ENCODE measurements at regions not wholly inside any gene's neighbourhood (a gene's known extent, or its start where the extent isn't known, plus 50 kb on each side); places are given as distances from the start of the nearest gene placed in this dataset.

DNA sequence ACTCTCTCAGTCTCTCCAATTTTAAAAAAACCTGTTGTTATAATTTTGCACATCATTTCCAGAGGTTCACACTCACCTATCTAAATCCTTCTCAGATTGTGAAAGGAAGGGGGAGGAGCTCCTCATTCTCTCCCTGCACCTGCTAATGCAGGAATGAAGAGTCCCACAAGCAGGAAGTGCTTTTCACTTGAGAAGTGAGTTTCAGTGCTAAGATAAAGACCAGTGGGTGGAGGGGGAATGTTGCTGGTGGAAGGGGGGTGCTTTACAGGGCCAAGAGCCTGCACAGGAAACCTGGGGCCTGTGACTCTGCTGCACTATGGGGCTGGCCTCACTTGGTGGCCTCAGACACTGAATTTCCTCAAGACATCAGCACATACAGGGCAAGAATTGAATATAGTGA, 176.4 kb downstream of the PTPN20 start:
- Mint-ChIP-seq H3K36me3 (no peaks in the 10 kb centered on the region), H3K4me1 (no peaks in the 10 kb centered on the region), H3K27ac (no peak overlapping the region), H3K9me3 (ENCODE audit: low read depth) (no peaks in the 10 kb centered on the region), H3K4me3 (no peak overlapping the region), H3K27me3 (peaks cover 2% of the 10 kb centered on the region)
- no peak for DNase-seq
- no peak for ATAC-seq
- CTCF ChIA-PET = no interaction called here

DNA sequence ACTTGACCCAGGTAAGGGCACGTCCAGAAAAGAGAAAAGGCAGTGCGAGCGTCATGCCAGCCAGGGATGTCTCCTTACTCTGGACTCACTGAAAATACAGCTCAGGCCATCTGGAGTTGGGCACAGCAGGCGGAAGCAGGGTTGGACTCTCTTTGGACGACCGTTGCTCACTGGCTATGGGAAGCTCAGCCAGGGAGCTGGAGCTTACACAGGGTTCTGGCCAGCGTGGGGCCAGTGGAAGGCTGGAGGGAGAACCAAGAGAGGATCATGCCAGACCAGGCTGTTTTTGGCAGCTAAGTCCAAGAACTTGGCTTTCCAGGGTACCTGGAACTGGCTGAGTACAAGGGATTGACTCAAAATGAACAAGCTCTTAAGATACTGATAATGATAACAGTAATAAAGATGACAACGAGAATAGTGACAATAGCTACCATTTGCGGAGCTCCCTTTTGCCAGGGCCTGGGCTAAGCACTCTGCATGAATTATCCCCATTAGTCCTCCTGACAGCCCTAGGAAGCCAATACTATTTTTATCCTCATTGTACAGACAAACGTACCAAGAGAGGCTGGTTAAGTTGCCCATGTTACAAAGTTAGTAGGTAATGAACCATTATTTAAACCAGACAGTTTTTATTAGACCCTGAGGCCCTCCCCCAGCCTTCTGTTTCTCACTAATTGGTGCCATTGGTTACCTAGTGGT, 177.6 kb downstream of the PTPN20 start:
- H3K9me3 Mint-ChIP-seq (ENCODE audit: low read depth) = no peaks in the 10 kb centered on the region
- H3K36me3 Mint-ChIP-seq = no peaks in the 10 kb centered on the region
- H3K27ac Mint-ChIP-seq = no peak overlapping the region
- CTCF ChIA-PET = no interaction called here
- no peak overlapping the region for H3K4me3 Mint-ChIP-seq
- peak; percentile 21 for DNase-seq
- no peaks in the 10 kb centered on the region for H3K4me1 Mint-ChIP-seq
- no peak for ATAC-seq
- peaks cover 2% of the 10 kb centered on the region for H3K27me3 Mint-ChIP-seq

DNA sequence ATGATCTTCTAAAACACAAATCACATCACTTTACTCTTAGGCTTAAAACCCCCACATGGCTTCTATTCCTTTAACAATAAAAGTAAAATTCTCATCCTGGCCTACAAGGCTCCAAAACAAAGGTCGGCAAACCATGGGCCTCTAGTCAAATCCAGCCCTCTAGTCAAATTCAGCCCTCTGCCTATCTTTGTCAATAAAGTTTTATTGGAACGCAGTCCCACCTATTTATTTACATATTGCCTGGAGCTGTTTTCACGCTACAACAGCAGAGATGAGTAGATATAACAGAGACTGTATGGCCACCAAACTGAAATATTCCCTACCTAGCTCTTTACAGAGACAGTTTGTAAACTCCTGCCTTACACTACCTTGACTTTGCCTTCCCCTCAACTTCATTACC, 178.8 kb downstream of the PTPN20 start:
- no peaks in the 10 kb centered on the region for H3K36me3 Mint-ChIP-seq
- CTCF ChIA-PET = no interaction called here
- no peak for ATAC-seq
- no peak for DNase-seq
- H3K27me3 Mint-ChIP-seq = peaks cover 2% of the 10 kb centered on the region
- H3K4me1 Mint-ChIP-seq = no peaks in the 10 kb centered on the region
- no peak overlapping the region for H3K4me3 Mint-ChIP-seq
- H3K27ac Mint-ChIP-seq = no peak overlapping the region
- H3K9me3 Mint-ChIP-seq (ENCODE audit: low read depth) = no peaks in the 10 kb centered on the region

DNA sequence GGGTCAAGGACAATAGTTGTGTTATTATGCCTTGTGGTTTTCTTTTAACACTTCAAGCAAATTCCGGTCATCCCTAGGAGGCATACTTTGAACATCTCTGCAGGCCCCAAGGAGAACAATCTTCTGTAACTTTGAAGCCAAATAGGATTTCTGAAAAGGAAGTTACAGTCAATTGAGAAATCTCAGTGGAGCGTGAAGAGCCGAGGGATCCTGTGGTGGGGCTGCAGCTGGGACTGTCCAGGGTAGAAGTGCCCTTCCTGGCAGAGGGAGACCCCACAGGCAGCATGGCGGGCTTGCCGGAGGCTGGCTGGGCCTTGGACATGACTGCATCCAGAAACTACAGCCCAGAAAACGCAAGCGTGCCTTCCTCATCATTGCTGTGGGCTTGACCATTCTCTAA, 179.7 kb downstream of the PTPN20 start:
- Mint-ChIP-seq H3K4me1 (no peaks in the 10 kb centered on the region), H3K36me3 (no peaks in the 10 kb centered on the region), H3K4me3 (no peak overlapping the region), H3K27me3 (peaks cover 2% of the 10 kb centered on the region), H3K9me3 (ENCODE audit: low read depth) (no peaks in the 10 kb centered on the region), H3K27ac (no peak overlapping the region)
- ATAC-seq = no peak
- peak; percentile 25 for DNase-seq
- CTCF ChIA-PET = no interaction called here

DNA sequence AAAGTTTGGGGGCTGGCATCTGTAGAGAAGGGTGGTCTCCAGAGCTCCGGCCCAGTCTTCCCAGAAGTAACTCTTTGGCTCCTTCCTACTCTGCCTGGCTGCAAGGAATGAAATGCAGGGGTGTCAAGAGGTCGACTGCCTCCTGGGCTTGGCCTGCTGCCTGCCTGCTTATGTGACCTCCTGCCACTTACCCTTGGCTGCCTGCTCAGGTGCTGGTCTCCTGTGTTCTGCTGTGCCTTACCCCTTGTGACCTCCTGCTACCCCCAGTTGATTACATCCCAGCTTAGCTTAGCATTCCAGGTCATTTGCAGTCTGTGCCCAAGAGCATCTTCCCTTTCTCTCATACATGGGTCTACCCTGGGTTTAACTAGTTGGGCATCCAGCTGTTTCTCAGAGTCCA, 180.2 kb downstream of the PTPN20 start:
- Mint-ChIP-seq H3K4me3 (no peak overlapping the region), H3K9me3 (ENCODE audit: low read depth) (no peaks in the 10 kb centered on the region), H3K4me1 (no peaks in the 10 kb centered on the region), H3K27ac (no peak overlapping the region), H3K36me3 (no peaks in the 10 kb centered on the region), H3K27me3 (peaks cover 2% of the 10 kb centered on the region)
- ATAC-seq (no peak), DNase-seq (peak; percentile 7)
- CTCF ChIA-PET = no interaction called here

DNA sequence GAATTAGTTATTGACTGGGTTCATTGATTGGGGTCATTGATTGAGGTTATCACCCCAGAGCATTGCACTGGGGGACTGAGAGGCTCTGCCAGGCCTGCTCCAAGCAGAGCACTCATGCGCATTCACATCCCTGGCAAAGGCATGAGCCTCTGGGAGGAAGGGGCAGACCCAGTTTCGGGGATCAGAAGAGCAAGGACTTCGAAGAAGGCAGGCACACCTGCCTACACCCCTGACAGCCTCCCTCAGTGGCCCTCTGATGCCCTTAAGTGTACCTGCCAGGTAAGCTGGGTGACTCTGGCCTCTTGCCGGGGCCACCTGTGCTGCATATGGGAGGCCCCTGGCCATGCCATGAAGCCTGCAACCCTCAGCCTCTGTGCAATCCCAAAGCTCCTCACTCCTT, 181.1 kb downstream of the PTPN20 start:
- Mint-ChIP-seq H3K36me3 (no peaks in the 10 kb centered on the region), H3K27ac (no peak overlapping the region), H3K9me3 (ENCODE audit: low read depth) (no peaks in the 10 kb centered on the region), H3K27me3 (peaks cover 2% of the 10 kb centered on the region), H3K4me3 (no peak overlapping the region), H3K4me1 (no peaks in the 10 kb centered on the region)
- CTCF ChIA-PET = no interaction called here
- DNase-seq (no peak), ATAC-seq (no peak)

DNA sequence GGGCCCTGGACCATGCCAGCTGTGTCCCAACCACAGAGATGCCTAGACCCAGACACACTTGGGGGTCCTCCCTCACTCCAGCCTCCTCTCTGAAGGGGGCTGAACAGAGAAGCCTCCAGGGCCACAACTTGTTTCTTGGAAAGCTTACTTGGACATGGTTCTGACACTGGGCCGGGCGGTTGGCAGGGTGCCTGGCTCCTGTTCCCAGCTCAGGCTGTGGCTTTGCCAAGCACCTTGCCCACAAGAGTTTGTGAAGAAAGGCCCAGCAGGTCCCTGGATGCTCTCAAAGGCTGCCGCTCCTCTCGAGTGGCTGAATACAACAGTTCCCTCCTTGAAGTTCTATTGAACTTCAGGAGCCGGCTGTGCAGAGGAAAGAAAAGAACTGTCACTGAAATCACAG, 181.6 kb downstream of the PTPN20 start:
- Mint-ChIP-seq H3K27ac (no peak overlapping the region), H3K4me3 (no peak overlapping the region), H3K27me3 (peaks cover 2% of the 10 kb centered on the region), H3K36me3 (no peaks in the 10 kb centered on the region), H3K4me1 (no peaks in the 10 kb centered on the region), H3K9me3 (ENCODE audit: low read depth) (no peaks in the 10 kb centered on the region)
- DNase-seq (peak; percentile 19), ATAC-seq (no peak)
- CTCF ChIA-PET = no interaction called here

DNA sequence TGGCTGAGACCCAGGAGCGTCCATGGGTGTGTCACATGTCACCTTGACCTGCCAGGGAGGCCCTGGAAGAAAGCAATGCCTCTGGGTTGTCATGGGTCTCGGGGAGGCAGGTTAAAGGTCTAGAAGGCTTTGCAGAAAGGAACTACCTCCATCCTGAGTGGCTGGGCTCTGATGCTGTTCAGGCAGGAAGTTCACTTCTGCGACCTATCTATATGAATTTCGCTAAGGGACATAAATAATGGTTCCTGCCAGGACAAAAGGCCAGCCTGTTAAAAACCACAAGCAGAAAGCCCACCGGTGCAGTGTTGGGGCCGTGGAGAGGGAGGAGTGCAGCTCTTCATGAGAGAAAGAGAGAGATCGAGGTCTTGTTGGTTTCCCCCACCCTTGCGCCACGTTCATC, 182.9 kb downstream of the PTPN20 start:
- Mint-ChIP-seq H3K9me3 (ENCODE audit: low read depth) (no peaks in the 10 kb centered on the region), H3K36me3 (no peaks in the 10 kb centered on the region), H3K27ac (no peak overlapping the region), H3K4me1 (no peaks in the 10 kb centered on the region), H3K27me3 (peaks cover 2% of the 10 kb centered on the region), H3K4me3 (no peak overlapping the region)
- DNase-seq = peak; percentile 5
- no peak for ATAC-seq
- CTCF ChIA-PET = no interaction called here

DNA sequence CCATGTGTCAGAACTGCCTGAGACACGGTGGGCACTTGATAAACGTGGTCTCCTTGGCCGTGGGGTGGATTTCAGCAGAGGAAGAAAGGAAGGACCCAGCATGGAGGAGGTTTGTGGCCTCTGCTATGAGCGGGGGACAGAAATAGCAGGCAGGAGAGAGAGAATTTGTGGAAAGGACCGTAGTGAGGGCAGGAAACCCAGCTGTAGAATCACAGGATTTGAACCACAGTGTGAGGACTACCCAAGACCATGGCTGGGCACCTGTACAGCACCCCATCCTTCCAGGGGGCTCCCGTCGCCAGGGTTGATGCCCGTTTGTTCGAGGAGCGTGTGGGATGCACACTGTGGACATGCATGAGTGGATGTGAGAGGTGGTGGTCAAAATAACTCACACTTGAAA, 183.4 kb downstream of the PTPN20 start:
- H3K27me3 Mint-ChIP-seq = peaks cover 2% of the 10 kb centered on the region
- no peak for ATAC-seq
- no peak overlapping the region for H3K27ac Mint-ChIP-seq

DNA sequence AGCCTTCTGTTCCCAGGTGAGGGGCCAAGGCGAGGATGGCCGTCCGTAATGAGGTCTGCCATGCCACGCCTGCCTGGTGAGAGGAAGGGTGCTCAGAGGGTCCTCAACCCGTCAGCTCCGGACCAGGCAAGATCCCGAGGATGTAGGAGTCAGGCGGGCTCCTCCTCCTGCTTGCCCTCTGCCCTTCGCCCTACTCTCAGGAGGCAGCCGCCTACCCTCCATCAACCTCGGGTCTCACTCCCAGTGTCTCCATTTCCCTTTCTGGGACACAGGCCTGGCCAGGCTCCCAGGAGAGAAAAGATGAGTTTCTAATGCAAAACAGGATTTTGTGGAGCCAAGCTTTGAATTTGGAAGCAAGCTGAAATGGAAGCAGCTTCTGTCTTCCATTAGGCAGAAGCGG, 184.0 kb downstream of the PTPN20 start:
- Mint-ChIP-seq H3K4me1 (no peaks in the 10 kb centered on the region), H3K27ac (no peak overlapping the region), H3K36me3 (no peaks in the 10 kb centered on the region), H3K4me3 (no peak overlapping the region), H3K27me3 (peaks cover 2% of the 10 kb centered on the region), H3K9me3 (ENCODE audit: low read depth) (no peaks in the 10 kb centered on the region)
- CTCF ChIA-PET = no interaction called here
- DNase-seq (peak; percentile 7), ATAC-seq (no peak)

More for the DNA sequence above, 183.4 kb downstream of the PTPN20 start:
- Mint-ChIP-seq H3K4me3 (no peak overlapping the region), H3K36me3 (no peaks in the 10 kb centered on the region), H3K4me1 (no peaks in the 10 kb centered on the region), H3K9me3 (ENCODE audit: low read depth) (no peaks in the 10 kb centered on the region)
- CTCF ChIA-PET = no interaction called here
- DNase-seq = peak; percentile 26

DNA sequence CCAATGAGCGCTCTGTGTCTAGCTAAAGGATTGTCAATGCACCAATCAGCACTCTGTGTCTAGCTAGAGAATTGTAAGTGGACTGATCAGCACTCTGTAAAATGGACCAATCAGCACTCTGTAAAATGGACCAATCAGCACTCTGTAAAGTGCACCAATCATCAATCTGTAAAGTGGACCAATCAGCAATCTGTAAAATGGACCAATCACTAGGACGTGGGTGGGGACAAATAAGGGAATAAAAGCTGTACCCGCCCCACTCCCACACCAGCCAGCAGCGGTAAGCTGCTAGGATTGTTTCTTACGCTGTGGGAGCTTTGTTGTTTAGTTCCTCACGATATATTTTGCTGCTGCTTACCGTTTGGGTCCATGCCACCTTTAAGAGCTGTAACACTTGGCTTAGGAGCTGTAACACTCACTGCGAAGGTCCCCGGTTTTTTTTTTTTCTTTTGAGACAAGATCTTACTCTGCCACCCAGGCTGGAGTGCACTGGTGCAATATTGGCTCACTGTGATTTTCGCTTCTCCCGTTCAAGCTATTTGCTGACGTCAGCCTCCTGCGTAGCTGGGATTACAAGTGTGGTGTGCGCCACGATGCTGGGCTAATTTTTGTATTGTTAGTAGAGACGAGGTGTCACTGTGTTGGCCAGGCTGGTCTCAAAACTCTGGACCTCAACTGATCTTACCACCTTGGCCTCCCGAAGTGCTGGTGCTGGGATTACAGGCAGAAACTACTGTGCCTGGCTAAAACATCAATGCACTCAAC, 184.8 kb downstream of the PTPN20 start:
- Mint-ChIP-seq H3K4me3 (no peak overlapping the region), H3K36me3 (no peaks in the 10 kb centered on the region), H3K27ac (no peak overlapping the region), H3K9me3 (ENCODE audit: low read depth) (no peaks in the 10 kb centered on the region), H3K4me1 (no peaks in the 10 kb centered on the region), H3K27me3 (peaks cover 2% of the 10 kb centered on the region)
- CTCF ChIA-PET = no interaction called here
- ATAC-seq (no peak), DNase-seq (peak; percentile 18)

DNA sequence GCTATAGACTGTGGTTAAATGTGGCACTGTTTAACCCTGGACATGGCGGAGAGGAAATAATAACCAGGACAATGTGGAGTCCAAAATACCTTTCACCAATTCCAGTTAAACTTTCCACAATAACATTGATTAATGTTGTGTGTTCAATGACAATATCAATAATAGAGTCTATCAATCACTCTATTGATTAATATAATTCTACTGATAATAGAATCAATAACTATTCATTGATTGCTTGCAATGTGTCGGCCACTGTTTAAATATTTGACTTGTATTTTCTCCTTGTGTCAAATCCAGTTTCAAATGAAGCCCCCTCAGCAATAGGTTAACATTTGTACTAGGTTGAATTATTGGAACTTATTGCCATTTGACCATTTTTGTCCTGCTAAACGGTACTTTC, 187.0 kb downstream of the PTPN20 start:
- no peaks in the 10 kb centered on the region for H3K36me3 Mint-ChIP-seq
- no peak overlapping the region for H3K4me3 Mint-ChIP-seq
- H3K9me3 Mint-ChIP-seq (ENCODE audit: low read depth) = peaks cover 1% of the 10 kb centered on the region
- no peak for ATAC-seq
- H3K4me1 Mint-ChIP-seq = no peaks in the 10 kb centered on the region
- DNase-seq = no peak
- H3K27me3 Mint-ChIP-seq = peaks cover 2% of the 10 kb centered on the region
- CTCF ChIA-PET = no interaction called here
- H3K27ac Mint-ChIP-seq = no peak overlapping the region

DNA sequence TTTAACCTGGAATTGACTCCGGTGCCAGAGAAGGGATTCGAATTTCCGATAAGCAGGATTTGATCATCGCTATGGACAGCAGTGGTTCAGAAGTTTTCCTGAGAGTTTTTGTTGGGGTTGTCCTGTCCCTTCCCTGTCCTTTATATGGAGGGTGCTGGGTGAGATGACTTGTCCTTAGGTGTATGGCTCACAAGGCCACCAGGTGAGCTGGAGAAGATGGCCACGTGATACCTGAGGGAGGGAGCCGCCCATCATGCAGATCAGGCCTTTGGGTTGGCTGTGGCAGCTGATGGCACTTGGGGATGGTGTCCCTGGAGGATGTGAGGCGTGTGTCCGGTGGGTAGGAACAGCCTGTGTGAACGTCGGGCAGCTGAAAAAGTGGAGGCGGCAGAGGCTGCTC, 187.7 kb downstream of the PTPN20 start:
- H3K27ac Mint-ChIP-seq = no peak overlapping the region
- no peaks in the 10 kb centered on the region for H3K36me3 Mint-ChIP-seq
- no peaks in the 10 kb centered on the region for H3K4me1 Mint-ChIP-seq
- no peak overlapping the region for H3K4me3 Mint-ChIP-seq
- ATAC-seq = no peak
- peaks cover 2% of the 10 kb centered on the region for H3K9me3 Mint-ChIP-seq (ENCODE audit: low read depth)
- DNase-seq = no peak
- CTCF ChIA-PET = no interaction called here
- H3K27me3 Mint-ChIP-seq = peaks cover 2% of the 10 kb centered on the region

DNA sequence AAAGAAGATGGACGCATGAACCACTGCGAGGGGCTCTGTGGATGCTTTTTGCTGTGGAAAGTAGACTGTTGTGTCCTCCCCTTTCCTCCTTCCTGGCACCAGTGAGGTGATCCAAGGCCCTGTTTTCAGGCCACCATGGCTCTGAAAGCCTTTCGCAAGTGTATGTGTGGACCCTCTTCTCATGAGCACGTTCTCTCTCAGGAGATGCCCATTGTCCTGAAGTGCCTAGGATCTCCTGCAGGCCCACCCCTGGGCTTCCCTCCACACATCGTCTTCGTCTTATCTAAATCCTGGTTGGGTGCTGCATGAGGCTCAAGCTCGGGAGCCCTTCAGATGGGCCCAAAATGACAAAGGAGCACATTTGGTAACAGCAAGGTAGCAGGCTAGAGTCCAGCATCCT, 188.2 kb downstream of the PTPN20 start:
- Mint-ChIP-seq H3K27me3 (peaks cover 2% of the 10 kb centered on the region), H3K4me1 (no peaks in the 10 kb centered on the region), H3K4me3 (no peak overlapping the region), H3K27ac (no peak overlapping the region), H3K9me3 (ENCODE audit: low read depth) (peaks cover 2% of the 10 kb centered on the region), H3K36me3 (no peaks in the 10 kb centered on the region)
- DNase-seq (peak; percentile 29), ATAC-seq (no peak)
- CTCF ChIA-PET = no interaction called here
